GM12872 (cell line): ENCODE measurements at regions not wholly inside any gene's neighbourhood (a gene's known extent, or its start where the extent isn't known, plus 50 kb on each side); places are given as distances from the start of the nearest gene placed in this dataset.

Source experiments
- TF ChIP-seq, protein P1 (sequence below): IDR thresholded peaks from 3 replicates; pipeline ENCODE4 v1.5.1; 2011; ENCODE audit warnings: low read depth, mild to moderate bottlenecking, low read length, moderate library complexity; ENCODE audit not compliant: insufficient read depth

DNA sequence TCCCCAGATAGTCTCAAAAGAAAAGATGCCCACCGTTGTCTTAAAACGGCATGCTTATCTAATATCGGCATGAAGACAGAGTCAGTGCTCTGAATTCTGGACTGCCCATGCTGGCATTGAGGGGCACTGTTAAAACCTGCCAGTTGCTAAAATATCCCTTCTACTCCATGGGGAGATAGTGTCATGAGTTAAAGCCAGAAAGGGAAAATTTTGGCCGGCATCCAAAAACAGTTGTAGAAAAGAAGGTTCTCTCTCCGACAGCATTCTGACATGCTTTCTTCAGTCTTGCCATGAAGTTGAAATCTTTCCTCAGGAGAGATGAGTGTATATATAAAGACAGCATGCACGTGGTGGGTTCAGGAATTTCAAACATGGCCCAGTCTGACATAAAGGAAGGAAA is 401.3 kb upstream of the PIK3C3 start:
- TF ChIP-seq, protein P1, sequence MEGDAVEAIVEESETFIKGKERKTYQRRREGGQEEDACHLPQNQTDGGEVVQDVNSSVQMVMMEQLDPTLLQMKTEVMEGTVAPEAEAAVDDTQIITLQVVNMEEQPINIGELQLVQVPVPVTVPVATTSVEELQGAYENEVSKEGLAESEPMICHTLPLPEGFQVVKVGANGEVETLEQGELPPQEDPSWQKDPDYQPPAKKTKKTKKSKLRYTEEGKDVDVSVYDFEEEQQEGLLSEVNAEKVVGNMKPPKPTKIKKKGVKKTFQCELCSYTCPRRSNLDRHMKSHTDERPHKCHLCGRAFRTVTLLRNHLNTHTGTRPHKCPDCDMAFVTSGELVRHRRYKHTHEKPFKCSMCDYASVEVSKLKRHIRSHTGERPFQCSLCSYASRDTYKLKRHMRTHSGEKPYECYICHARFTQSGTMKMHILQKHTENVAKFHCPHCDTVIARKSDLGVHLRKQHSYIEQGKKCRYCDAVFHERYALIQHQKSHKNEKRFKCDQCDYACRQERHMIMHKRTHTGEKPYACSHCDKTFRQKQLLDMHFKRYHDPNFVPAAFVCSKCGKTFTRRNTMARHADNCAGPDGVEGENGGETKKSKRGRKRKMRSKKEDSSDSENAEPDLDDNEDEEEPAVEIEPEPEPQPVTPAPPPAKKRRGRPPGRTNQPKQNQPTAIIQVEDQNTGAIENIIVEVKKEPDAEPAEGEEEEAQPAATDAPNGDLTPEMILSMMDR = no peak

DNA sequence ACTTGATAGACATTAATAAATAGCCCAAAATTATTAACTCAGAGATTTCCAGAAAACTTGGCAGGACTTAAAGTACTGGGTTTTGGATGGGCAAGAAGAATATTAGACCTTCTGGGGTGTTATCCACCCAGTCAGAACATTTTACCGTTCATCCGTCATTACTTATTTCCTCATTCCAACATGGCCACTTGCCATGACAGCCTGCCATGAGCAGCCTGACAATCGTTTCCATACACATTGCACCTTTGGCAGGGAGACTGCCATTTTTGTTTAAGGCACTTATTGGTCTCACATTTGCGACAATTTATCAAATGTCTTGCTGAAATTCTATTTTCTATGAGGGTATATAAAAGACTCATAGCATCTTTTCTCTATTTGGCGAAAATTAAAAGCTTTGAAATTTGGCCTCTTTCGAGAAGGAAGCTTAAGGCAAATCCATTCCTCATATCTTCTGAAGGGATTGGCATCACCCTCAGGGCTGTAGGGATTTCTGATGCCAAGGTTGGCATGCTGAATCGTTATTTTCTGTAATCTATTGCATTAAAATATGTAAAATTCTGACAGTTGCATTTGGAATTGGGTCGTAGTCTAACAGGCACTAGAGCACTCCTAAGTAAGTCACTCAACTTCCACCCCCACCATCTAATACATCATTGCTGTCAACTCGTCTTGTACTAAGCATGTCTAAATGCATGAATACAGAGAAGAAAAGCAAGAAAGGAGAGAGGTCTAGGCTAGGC is 406.3 kb upstream of the PIK3C3 start:
- TF ChIP-seq, protein P1 = no peak

DNA sequence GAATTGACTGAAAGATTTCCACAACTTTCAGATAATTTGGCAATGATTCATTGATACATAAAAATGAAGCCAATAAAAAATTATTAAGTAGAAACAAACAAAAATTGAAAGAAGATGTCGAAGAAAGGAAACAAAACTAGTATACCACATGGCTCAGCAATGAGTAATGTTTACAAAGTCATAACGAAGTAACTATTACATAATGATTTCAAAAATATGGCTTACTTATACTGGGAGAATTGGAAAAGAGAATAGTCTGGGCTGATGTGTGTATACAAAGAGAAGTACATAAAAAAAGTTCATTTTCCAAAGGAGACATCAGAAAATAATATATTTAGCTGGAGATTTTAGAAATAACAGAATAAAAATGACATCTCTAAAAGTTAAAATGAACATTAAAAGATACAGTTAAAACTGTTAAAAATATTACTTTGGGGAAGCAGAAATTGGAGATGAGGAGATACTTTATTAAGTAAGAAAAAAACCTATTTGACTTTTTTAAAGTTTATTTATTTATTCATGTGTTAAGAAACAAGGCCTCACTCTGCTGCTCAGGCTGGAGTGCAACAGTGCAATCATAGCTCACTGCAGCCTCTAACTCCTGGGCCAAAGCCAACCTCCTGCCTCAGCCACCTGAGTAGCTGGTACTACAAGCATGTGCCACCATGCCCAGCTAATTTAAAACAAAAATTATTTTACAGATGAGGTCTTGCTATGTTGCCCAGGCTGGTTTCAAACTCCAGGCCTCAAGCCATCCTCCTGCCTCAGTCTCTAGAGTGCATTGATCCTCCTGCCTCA is 409.7 kb upstream of the PIK3C3 start:
- TF ChIP-seq, protein P1 = no peak

DNA sequence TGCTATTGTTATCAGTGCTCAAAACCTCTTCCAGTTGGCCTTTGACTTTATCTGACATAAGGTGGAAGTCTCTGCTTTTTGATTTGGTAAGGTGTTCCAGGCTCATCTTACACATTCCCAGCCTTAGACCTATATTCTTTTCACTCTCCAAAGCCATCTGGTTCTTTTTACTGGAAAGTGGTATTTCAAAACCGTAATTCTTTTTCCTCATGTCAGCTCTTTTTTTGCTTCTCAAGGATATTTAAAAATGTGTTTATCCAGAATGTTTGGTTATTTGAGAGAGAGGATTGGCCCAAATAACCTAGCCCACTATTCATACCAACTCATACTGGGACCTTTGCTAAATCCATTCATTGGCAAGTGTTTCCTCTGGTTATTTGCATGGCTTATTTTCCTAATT is 411.2 kb upstream of the PIK3C3 start:
- TF ChIP-seq, protein P1 = no peak

DNA sequence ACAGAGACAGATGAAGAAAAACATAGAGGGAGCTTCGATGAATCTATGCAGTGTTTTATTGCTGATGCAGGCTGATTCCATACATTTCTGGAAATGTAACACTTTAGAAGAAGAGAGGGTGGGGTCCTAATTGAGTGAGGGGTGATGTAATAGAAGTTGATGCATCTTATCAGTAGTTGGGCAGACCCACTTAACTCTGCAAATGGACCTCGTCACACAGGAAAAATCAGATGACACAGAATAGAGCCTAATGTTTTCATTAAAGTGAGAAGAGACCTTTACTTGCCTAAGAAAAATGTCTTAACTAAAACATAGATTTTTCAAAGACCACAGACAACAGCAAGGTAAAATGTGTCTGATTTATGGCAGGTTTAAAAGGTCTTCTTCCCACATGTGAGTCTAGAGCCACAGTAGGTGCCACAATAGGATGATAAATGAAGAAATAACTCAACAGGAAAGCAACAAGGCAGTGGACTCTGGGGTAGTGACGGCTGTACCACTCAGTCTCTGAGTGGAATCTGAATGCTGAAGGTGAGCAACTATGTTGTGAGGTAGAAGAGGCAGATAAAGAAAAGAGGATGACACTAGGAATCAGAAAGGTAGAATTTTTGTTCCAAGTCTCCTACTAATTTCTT is 414.7 kb upstream of the PIK3C3 start:
- TF ChIP-seq, protein P1 = no peak

DNA sequence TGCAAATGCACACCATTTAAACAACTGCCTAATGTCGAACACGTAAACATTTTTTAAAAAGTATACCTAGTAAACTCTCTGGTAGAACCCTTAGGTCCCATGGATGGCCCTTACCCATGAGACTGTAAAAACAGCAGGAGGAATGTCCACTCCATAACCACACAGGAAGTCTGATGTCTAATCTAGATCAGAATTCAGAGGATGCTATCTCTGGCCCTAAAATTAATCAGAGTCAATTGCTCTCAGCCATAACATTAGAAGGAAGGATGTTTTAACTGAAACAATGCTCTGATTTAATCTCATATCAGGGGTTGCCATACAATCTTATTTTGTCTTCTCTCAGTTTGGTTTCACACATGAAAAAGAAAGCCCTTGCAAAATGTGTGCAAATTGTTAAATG is 416.3 kb upstream of the PIK3C3 start:
- TF ChIP-seq, protein P1 = no peak

DNA sequence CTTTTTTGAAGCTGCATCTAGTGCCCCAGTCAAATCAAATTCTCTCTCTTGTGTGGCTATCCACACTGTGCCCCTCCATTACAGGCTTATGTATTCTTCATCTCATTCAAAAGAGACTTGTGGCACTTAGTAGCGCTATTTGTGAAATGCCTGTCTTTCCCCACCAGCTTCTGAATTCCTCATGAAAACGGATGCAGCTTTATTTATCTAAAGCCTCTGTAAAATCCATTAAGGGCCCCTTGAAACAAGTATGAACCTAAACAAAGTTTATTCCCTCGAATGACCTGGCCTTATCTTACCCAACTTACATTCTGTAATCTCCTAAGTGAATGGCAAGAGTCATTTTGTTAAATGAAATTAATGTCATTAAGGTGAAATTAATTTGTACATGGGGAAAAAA is 417.4 kb upstream of the PIK3C3 start:
- TF ChIP-seq, protein P1 = no peak
